Lower lobe of right lung (tissue), 2 donors: ENCODE measurements at regions not wholly inside any gene's neighbourhood (a gene's known extent, or its start where the extent isn't known, plus 50 kb on each side); places are given as distances from the start of the nearest gene placed in this dataset.

Experiments used
- ATAC-seq, 2 donors: fragments of 200-7000 bp; cut with Tn5 transposase; one replicate each; pipeline ENCODE4 v1.9.1; 2020 to 2022; ENCODE audit warnings: mild to moderate bottlenecking in 2 of 2, moderate library complexity in 2 of 2
- DNase-seq: peaks from one replicate; pipeline ENCODE4 v3.0.0-alpha.2; 2020
- H3K27ac ChIP-seq: fragments of 200-600 bp; one replicate; pipeline ENCODE4 v1.8.0; 2022
- H3K27me3 ChIP-seq: fragments of 200-600 bp; one replicate; pipeline ENCODE4 v1.8.0; 2022; ENCODE audit warnings: low read depth
- H3K36me3 ChIP-seq: fragments of 200-600 bp; one replicate; pipeline ENCODE4 v1.8.0; 2022; ENCODE audit warnings: mild to moderate bottlenecking
- H3K4me1 ChIP-seq: fragments of 200-600 bp; one replicate; pipeline ENCODE4 v1.8.0; 2022
- H3K4me3 ChIP-seq: fragments of 200-600 bp; one replicate; pipeline ENCODE4 v1.8.0; 2022; ENCODE audit warnings: mild to moderate bottlenecking
- H3K9me3 ChIP-seq: fragments of 200-600 bp; one replicate; pipeline ENCODE4 v1.8.0; 2022
- intact Hi-C: fragments of 100-400 bp; cut with DNase I; formaldehyde crosslinking; loops from one replicate; pipeline ENCODE4 v1.11.0; 2022
- TF ChIP-seq, protein P1 (sequence below): fragments of 200-600 bp; IDR thresholded peaks from one replicate; pipeline ENCODE4 v1.8.0; 2022; ENCODE audit warnings: antibody characterized with exemption, mild to moderate bottlenecking
- donor health status: DM: no; HTN: yes; CAD: no; lungs with severe emphysema.

DNA sequence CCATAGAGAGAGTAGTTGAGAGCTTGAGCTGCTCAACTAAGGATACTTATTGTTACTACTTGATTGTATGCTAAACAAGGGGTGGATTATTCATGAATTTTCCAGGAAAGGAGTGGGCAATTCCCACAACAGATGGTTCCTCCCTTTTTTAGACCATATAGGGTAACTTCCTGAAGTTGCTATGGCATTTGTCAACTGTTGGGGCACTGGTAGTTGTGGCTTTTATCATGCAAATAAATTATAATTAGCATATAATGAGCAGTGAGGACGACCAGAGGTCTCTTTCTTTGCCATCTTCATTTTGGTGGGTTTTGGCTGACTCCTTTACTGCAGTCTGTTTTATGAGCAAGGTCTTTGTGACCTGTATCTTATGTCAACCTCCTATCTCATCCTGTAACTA lies 1403.5 kb upstream of the PABPC4L start:
- H3K36me3 ChIP-seq: no peaks in the 10 kb centered on the region
- H3K9me3 ChIP-seq: peaks cover 4% of the 10 kb centered on the region
- intact Hi-C loops: no loop called here
- no peaks in the 10 kb centered on the region for H3K27me3 ChIP-seq
- no peak overlapping the region for H3K4me3 ChIP-seq
- no peak overlapping the region for H3K27ac ChIP-seq
- TF ChIP-seq, protein P1, sequence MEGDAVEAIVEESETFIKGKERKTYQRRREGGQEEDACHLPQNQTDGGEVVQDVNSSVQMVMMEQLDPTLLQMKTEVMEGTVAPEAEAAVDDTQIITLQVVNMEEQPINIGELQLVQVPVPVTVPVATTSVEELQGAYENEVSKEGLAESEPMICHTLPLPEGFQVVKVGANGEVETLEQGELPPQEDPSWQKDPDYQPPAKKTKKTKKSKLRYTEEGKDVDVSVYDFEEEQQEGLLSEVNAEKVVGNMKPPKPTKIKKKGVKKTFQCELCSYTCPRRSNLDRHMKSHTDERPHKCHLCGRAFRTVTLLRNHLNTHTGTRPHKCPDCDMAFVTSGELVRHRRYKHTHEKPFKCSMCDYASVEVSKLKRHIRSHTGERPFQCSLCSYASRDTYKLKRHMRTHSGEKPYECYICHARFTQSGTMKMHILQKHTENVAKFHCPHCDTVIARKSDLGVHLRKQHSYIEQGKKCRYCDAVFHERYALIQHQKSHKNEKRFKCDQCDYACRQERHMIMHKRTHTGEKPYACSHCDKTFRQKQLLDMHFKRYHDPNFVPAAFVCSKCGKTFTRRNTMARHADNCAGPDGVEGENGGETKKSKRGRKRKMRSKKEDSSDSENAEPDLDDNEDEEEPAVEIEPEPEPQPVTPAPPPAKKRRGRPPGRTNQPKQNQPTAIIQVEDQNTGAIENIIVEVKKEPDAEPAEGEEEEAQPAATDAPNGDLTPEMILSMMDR: no peak
- no peaks in the 10 kb centered on the region for H3K4me1 ChIP-seq
- DNase-seq: no peak
- no peak for ATAC-seq

DNA sequence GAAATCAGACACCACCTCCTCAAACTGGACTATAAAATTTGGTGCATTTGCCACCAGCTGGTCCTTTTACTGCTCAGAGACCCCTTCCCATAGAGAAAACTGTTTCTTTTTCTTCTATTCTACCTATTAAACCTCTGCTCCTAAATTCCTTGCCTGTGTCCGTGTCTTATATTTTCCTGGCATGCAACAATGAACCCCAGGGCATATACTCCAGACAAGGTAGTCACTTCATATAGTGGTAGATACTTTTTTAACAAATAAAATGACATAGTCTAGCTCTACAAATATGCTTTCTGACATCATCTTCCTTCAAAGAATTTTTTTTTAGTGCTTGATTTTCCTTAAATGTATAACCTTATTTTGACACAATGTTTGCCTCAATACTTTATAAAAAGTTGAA lies 1402.9 kb upstream of the PABPC4L start:
- no peak overlapping the region for H3K27ac ChIP-seq
- peaks cover 4% of the 10 kb centered on the region for H3K9me3 ChIP-seq
- no peak overlapping the region for H3K4me3 ChIP-seq
- intact Hi-C loops: no loop called here
- H3K27me3 ChIP-seq: no peaks in the 10 kb centered on the region
- TF ChIP-seq, protein P1: no peak
- H3K4me1 ChIP-seq: no peaks in the 10 kb centered on the region
- ATAC-seq: no peak
- H3K36me3 ChIP-seq: no peaks in the 10 kb centered on the region
- DNase-seq: no peak

DNA sequence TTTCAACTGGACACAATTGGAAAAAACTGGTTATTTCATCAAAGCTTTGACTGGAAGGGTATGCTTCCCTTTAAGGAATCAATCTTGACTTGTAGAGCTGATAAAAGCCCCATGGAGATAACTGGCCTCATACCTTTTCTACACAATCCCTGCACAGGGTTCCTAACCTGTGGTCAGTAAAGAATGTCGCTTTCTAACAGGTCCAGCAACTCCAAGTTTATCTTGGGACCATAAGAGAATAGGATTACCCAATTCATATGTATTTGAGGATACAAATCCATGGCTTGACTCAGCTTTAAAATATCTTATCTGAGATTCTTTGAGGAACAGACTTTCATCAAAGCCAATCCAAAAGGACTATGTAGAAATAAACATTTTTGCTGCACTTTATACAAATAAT lies 1399.8 kb upstream of the PABPC4L start:
- Histone ChIP-seq H3K27me3 (no peaks in the 10 kb centered on the region), H3K4me3 (no peak overlapping the region), H3K9me3 (peaks cover 8% of the 10 kb centered on the region), H3K4me1 (no peaks in the 10 kb centered on the region), H3K36me3 (no peaks in the 10 kb centered on the region), H3K27ac (no peak overlapping the region)
- TF ChIP-seq, protein P1: no peak
- ATAC-seq: no peak
- intact Hi-C loops: no loop called here
- DNase-seq: no peak

DNA sequence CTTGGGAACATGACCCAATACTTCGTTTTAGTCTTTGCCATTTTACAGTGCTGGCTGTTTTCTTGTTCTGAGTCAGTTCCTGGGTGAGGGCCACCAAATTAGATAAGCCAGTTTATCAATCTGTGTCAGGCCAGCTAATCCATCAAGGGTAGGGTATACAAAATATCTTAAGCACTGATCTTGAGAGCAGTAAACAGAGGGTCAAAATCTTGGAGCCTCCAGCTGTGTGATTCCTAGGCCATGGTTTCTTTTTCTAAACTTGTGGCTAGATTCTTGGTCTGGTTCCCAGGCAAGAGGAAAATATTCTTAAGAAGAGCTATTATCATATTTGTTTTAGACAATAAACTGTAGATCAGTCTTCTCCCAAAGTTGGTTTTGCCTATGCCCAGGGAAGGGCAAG lies 1396.6 kb upstream of the PABPC4L start:
- Histone ChIP-seq H3K36me3 (no peaks in the 10 kb centered on the region), H3K27ac (no peak overlapping the region), H3K9me3 (peaks cover 8% of the 10 kb centered on the region), H3K27me3 (no peaks in the 10 kb centered on the region), H3K4me3 (no peak overlapping the region), H3K4me1 (no peaks in the 10 kb centered on the region)
- DNase-seq (no peak), ATAC-seq (no peak)
- intact Hi-C loops: no loop called here
- TF ChIP-seq, protein P1: no peak

DNA sequence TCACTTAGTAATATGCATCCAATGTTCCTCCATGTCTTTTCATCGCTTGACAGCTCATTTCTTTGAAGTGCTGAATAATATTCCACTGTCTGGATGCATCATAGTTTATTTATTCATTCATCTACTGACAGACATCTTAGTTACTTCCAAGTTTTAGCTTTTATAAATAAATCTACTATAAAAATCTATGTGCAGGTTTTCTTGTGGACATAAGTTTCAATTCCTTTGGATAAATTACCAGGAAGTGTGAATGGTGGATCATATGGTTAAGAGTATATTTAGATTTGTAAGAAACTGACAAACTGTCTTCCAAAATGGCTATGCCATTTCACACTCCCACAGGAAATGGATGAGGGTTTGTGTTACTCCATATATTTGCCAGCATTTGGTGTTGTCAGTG lies 1392.9 kb upstream of the PABPC4L start:
- TF ChIP-seq, protein P1: no peak
- H3K4me3 ChIP-seq: no peak overlapping the region
- intact Hi-C loops: no loop called here
- no peak overlapping the region for H3K27ac ChIP-seq
- no peaks in the 10 kb centered on the region for H3K4me1 ChIP-seq
- no peaks in the 10 kb centered on the region for H3K27me3 ChIP-seq
- peaks cover 4% of the 10 kb centered on the region for H3K9me3 ChIP-seq
- DNase-seq: no peak
- H3K36me3 ChIP-seq: no peaks in the 10 kb centered on the region
- no peak for ATAC-seq

DNA sequence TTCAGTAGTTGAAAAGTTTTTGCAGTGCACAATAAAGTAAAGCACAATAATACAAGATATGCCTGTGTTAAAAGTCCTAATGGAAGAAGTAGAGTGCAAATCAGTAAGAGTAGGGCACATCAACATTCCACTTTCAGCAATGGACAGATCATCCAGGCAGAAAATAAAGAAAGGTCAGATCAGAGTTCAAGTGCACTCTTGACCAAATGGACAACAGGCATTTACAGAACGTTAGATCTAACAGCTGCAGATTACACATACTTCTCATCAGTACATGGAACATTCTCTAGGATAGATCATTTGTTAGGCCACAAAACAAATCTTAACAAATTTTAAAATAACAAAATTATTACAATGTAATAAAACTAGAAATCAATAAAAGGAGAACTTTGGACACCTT lies 1373.5 kb upstream of the PABPC4L start:
- H3K36me3 ChIP-seq: no peaks in the 10 kb centered on the region
- TF ChIP-seq, protein P1: no peak
- DNase-seq (no peak), ATAC-seq (no peak)
- H3K27ac ChIP-seq: no peak overlapping the region
- H3K27me3 ChIP-seq: no peaks in the 10 kb centered on the region
- intact Hi-C loops: no loop called here
- H3K4me1 ChIP-seq: no peaks in the 10 kb centered on the region
- no peaks in the 10 kb centered on the region for H3K9me3 ChIP-seq
- no peak overlapping the region for H3K4me3 ChIP-seq
